GM18507 (cell line): ENCODE measurements at regions not wholly inside any gene's neighbourhood (a gene's known extent, or its start where the extent isn't known, plus 50 kb on each side); places are given as distances from the start of the nearest gene placed in this dataset.

Experiments used
- DNase-seq: peaks from one replicate; pipeline ENCODE4 v3.0.0; 2011; ENCODE audit warnings: low read depth; ENCODE audit not compliant: insufficient read length; ENCODE audit errors: extremely low spot score
- FAIRE-seq: peaks from 2 replicates; lab custom pipeline; 2011; peaks lifted over from hg19 to GRCh38; lab: Jason Lieb, UNC

DNA sequence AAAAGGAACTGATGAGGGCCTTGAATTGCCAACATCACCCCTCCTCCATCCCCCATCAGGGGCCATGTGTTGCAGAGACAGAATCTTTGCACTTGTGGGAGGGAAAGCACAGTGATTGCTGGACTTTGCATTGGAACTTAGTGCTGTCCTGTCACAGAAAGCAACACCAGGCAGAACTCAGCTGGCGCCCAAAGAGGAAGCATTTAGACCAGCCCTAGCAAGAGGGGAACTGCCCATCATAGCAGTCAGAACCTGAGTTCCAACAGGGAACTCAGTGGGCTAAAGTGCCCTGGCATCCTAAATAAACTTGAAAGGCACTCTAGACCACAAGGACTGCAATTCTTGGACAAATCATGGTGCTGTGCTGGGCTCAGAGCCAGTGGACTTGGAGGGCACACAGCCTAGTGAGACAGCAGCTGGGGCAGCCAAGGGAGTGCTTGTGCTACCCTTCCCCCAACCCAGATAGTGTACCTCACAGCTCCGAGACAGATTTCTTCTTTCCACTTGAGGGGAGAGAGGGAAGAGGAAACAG, 128.1 kb downstream of the ACTL7B start:
- FAIRE-seq: no peak

DNA sequence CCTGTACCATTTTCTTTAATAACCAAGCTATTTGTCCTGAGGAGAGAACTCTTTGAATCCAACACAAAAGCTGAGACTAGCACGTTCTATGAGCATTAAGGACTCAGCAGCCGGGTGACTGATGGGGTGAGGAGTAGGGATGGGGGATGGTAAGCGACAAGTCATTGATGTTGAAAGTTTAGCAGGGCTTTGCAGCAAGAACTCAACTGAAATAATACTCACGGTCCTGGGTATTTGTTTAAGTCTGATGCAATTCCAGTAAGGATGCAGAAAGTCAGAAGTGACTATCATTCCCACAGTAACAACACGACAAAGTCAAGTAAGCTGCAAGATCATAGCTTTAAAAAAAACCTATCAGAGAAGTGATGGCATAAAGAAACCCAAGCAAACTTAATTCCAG, 131.1 kb downstream of the ACTL7B start:
- FAIRE-seq (no peak), DNase-seq (no peak)

More for the DNA sequence above, 128.1 kb downstream of the ACTL7B start:
- no peak for DNase-seq

DNA sequence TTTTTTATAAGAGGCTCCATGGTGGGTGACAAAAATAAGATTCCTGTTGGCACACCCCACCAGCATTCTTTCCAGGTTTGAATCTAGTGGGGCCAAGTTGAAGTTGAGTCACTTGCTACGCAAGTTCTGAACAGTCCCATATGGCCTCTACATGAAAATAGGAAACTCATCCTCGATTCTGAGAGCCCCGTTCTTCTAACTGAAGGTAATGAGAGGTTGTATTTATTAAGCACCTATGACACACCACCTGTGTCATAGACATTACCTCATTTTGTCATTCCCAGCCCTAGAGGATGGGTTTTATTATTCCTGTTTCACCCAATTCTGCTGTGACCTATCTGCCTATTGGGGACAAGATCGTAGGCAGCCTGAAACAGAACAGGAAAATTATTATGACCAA, 131.7 kb downstream of the ACTL7B start:
- DNase-seq: no peak
- no peak for FAIRE-seq

DNA sequence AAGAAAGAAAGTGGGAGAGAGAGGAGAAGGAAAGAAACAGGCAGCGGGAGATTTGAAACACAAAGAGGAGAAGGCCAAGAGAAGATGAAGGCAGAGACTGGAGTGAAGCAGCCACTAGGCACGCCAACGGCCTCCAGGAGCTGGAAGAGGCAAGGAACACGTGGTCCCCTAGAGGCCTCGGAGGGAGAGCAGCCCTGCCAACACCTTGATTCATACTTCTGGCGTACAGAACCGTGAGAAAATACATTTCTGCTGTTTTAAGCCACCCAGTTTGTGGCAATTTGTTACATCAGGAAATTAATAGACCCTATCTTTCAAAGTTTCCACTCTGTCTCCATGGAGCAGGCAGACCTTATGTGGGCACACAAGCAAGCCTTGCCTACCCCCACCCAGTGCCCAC, 133.4 kb downstream of the ACTL7B start:
- no peak for FAIRE-seq
- no peak for DNase-seq

DNA sequence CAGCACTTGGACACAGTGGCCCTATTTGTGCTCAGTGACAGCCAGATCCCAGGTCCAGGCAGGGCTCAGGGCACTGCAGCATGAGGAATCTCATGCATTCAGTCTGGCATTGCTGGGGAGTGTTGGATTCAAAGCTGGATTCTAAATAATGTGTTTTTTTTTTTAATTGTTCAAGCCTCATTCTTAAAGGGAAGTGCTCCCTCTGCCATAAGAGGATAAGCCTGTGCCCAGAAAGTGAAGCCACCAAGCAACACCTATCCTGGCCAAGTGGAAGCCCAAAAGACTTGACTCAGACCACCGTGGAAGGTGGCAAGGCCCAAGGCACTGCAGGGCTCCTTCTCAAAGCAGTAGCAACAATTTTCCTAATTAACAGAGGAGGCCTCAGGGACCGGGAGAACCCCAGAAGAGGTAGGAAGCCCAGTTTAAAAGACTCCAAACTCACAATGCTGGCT, 135.6 kb downstream of the ACTL7B start:
- DNase-seq (no peak), FAIRE-seq (no peak)

DNA sequence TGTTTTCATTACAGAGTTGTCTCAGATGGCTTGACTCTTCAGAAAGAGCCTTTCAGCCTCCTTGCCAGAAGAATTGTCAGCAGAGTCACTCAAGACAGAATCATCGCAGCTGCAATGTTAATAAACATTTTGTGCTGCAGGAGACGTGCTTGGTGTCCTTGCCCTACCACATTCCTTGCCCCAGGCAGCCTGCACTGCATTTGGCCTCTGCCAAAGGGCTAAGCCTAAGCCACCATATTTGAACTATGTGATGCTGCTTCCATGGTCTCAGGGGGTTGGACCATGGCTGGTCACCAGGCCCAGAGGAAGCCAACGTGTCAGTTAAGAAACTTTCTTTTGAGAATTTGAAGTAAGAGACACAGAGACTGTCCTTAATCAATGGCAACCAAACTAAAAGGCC, 145.4 kb downstream of the ACTL7B start:
- FAIRE-seq (no peak), DNase-seq (no peak)

DNA sequence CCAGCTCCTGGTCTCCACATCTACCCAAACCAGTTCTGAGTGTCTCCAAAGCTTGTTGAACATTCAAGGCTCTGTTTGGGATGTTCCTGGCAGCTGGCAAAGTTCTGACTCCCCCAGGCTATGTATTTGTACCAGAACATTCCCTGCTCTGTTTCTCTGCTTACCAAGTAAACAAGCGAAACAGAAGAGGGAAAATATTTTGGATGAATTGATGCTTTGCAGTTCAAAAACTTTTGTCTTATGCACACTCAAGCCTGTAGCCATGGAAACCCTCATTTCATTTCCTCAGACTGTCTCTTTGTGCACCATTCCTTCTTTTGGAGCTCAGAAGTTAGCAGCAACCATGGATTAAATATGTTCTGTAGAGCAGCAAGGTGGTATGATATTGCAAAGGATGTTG, 145.8 kb downstream of the ACTL7B start:
- FAIRE-seq: no peak
- DNase-seq: no peak

DNA sequence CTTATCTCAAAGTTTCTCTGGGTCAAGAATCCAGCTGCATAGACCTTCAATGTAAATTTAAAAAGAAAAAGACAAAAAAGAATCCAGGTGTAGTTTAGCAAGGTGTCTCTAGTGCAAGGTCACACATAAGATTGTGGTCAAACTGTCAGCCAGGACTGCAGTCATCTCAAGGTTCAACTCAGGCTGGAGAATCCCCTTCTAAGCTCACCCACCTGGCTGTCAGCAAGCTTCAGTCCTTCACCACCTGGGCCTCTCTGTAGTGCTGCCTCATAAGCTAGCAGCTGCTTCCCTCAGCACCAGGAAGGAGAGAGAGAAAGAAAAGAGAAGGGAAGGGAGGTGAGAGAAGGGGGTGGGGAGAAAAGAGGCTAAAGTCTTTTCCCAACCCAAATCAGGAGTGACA, 146.7 kb downstream of the ACTL7B start:
- DNase-seq (no peak), FAIRE-seq (no peak)

DNA sequence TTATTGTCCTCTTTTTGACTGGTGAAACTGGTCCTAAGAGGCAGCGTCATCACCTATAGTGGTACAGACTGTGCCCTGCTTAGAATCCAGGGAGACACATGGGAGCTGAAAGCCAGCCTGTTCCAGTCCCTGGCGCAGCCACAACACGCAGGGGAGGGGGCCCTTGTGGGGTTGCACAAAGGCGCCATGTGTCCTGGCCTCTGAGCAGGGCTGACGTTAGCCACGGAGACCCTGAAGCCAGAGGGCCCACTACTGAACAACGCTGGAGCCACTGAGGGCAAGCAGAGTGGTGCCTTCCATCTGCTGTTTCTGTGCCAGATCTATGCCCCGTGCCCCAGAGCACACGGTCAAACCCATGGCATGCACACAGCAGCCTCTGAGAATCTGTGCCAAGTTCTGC, 147.3 kb downstream of the ACTL7B start:
- DNase-seq (no peak), FAIRE-seq (no peak)

DNA sequence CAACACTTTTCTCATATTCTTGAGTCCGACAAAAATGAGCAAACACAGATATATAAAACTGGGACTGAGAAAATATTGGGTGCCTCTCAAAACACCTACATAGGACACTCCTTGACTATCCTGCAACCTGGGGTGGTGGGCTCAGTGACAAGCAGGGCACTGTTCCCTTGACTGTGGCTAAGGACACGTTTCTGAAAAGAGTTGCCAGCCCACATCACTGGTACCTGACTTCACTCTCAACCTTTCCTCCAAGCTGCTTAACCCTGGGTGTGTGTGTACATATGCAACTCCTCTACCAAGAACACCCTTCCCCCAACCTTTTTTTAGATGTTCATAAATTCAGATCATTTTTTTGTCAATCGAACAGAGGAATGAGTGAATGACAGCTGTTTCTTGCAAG, 148.7 kb downstream of the ACTL7B start:
- DNase-seq: no peak
- FAIRE-seq: no peak

DNA sequence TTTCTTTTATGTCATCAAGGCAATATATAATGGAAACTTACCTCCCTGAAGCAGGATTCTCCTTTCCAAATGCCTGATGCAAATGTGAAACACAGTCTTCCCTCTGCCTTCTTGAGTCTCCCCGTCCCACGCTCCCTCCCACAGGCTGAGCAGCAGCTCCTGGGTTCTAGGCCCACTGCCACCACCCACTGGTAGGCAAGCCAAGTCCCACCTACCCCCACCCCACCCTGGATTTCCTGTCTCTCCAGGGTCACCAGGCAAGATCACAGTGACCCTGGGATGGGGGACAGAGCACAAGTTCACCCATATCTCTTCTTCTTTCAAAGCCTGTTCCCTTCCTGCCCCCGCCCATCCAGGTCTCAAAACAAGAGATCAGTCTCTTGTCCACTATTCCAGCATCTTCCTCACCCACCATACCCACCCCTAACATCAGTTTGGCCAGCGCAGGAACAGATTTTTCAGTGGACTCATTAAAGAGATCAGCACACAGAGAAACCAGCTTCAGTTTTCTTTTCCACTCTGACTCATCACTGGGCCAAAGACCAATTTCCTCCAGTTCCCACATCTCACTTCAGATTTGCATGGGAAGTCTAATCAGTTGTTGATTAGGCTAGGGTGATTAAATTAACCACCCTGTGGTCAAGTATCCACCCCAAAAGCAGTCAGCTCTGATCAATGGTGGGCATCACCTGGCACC, 151.5 kb downstream of the ACTL7B start:
- no peak for DNase-seq
- FAIRE-seq: no peak

DNA sequence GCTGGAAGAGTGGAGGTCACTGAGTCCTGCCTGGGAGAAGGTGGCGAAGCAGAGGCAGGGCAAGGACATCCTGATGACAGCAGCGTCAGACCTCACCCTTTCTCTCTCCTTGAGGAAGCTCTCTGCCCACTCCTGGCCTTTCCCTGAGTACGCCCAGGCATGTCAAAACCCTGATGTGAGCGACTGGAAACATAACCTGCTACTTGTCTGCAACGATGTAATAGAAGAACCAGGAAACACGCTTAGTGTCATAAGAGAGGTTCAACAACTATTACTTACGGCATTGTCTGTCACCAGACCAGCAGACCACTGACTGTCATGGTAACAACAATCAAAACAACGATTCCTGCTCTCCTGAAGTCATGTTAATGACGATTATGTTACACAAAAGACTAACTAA, 152.4 kb downstream of the ACTL7B start:
- DNase-seq (no peak), FAIRE-seq (no peak)

DNA sequence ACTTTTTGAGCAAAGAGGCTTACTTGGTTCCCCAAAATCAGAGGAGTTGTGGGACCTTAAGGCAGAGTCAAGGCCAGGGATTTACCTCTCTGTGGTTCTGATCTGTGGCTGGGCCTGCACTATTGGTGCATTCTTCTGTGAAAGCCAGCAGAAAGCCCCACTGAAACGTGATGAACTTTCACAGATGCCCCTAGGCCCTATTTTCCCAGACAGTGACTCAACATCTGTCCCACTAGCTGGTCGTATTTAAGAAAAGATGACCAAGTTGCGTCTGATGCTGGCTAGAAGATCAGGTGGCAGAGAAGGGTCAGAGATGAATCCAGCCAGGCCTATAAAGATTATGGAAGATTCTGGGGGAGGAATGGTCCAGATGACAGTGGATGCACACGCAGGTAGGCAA, 153.1 kb downstream of the ACTL7B start:
- FAIRE-seq: no peak
- no peak for DNase-seq

DNA sequence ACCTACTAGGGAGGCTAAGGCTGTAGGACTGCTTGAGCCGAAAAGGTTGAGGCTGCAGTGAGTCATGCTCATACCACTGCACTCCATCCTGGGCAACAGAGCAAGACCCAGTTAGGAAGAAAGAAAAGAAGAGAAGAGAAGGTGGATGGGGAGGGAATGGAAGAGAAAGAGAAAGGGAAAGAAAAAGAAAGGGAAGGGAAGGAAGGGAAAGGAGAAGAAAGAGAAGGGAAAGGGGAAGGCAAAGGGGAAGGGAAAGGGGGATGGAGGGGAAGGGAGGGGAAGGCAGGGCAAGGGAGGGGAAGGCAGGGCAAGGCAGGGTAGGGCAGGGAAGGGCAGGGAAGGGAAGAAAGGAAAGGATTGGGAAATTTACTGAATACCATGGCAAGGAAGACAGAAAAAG, 157.0 kb downstream of the ACTL7B start:
- FAIRE-seq (no peak), DNase-seq (no peak)

DNA sequence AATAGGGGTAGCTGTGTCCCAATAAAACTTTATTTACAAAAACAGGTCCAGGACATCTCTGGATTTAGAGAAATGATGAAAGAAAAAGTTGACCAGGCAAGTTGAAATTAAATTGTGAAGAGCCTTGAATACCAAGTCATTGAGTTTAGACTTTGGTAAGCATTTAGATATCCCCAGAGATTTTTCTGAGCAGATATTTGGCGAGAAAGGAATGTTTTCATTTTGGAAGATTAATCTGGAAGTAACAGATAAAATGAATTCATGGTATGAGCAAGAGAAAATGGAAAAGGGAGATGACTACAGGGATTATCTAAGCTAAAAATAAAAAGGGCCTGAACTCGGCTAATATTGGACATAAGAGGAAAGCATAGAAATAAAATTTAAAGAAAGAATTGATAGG, 157.6 kb downstream of the ACTL7B start:
- no peak for DNase-seq
- FAIRE-seq: no peak

DNA sequence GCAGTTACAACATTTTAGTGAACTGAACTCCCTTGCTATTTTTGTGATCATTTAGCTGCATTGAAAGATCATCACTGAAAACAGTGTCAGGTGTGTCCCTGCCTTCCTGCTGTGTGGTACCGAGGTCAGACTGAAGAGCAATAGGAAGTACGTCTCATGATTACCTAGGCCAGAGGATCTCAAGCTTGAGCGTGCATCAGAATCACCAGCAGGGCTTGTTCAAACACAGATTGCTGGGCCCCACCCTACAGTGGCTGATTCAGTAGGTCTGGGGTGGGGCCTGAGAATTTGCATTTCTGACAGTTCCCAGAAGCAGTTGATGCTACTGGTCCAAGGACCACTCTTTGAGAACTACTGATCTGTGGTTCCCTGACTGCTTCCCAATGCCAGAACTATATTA, 159.6 kb downstream of the ACTL7B start:
- no peak for DNase-seq
- no peak for FAIRE-seq

DNA sequence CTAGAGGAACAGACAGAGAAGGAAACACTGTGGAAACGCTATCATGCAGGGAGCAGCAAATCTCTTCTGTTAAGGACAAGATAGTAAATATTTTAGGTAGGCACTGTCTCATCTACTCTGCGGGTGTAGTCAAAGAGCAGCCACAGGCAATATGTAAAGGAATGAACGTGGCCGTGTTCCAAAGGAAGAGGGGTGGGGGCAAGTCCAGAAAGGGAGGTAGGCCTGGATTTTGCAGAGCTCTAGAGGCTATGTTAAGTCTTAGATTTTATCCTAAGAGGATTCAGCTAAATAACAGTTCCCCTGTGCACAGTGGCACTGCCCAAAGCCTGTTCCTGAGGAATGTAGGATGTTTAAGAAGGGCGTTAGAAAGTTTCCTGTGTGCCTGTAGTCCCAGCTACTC, 161.6 kb downstream of the ACTL7B start:
- DNase-seq: no peak
- no peak for FAIRE-seq

DNA sequence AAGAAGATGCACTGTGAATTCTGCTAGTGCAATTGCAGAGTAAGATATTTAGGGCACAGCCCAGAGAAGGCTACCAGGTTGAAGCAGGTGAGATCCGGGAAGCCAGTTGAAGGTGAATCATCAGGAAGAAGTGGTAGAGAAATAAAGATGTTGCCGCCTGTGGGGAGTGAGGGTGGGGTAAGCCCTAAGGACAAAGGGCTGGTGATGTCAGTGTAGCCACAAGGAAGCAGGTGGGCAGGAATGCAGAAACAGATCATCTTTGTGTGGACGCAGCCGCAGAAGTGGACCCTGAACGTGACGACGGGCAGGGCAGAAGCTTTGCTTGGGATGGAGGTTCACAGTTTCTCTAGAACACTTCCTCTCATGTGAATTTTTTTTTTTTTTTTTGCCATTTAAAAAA, 164.2 kb downstream of the ACTL7B start:
- DNase-seq: no peak
- FAIRE-seq: no peak

DNA sequence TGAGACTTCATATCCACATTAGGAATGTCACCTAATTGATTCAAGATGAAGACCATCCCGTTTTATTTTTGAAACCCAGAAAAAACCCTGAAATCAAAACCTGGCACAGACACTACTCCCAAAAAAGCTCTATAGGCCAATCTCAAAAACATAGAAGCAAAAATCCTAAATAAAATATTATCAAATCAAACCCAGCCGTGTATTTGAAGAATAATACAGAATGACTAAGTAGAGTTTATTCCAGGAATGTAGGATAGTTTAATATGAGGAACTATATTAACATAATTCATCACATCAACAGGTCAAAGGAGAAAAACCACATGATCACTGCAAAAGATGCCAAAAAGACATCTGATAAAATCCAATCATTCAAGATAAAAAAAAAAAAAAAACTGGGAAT, 167.1 kb downstream of the ACTL7B start:
- FAIRE-seq (no peak), DNase-seq (no peak)

DNA sequence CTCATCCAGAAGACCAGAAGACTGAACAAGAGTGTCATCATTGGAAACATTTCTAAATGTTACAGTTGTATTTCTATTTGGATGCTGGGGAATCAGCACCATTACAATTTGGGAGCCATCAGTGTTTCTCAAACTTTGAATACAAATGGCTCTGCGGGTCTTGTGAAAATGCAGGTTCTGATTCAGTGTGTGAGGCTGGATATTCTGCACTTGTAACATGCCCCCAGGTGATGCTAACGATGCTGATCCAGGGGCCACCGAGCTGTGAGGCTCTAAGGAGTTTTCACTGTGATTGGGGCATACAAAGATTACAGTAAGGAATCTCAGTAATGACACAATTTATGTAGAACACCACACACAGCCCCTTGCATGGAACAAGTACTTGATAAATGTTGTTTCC, 167.7 kb downstream of the ACTL7B start:
- FAIRE-seq: no peak

DNA sequence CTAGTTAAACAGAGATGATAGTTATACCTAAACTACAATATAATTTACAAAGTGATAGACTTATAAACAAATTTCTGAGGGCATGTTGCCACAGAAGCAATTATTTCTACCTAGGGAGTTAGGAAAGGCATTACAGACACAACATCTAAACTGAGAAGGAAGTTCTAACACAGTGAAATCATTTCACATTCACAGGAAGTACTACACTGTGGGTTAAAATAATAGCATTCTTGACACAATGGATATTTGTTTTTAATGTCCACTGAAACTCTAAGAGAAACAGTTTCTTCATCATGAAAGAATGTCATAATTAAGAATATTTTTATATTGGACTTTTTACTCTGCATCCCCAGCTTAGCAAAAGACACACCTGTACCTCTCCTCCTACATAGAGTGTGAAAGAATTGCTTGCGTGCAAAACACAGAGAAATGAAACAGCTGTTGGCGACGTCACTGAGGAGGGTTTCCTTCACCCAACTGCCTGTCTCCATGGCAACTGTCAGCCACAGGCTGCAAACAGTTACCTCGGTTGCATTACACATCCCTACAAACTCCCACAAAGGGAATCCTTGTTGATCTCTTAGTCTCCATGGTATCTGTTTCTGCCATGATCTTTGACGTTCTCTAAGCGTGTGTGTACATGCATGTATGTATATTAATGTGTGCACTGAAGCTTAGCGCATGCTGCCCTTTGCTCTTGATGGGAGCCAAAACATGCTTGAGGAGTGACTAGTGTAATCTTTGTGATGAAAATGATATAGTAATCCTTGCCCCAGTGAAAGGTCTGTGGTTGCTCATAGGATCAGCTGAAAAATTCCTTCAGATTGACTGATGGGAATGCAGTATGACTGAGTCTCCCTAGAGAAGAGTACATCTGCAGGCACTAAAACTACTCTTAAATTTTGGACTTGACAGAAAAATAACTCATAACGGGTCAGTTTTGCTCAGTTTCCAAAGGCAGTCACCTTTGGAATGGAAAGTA, 168.5 kb downstream of the ACTL7B start:
- DNase-seq: no peak
- FAIRE-seq: no peak

More for the DNA sequence above, 167.7 kb downstream of the ACTL7B start:
- DNase-seq: no peak
